CD4-positive, CD25-positive, alpha-beta regulatory T cell (primary cell): ENCODE measurements at regions not wholly inside any gene's neighbourhood (a gene's known extent, or its start where the extent isn't known, plus 50 kb on each side); places are given as distances from the start of the nearest gene placed in this dataset.

Experiments
- ATAC-seq, 2 donors: fragments of 150-1000 bp; cut with Tn5 transposase; one replicate each; pipeline ENCODE4 v1.10.0; 2021; ENCODE audit warnings: low read depth in 2 of 2, moderate number of reproducible peaks in 2 of 2, moderate library complexity in 1 of 2
- DNase-seq, 3 donors: peaks; one replicate each; pipeline versions ENCODE4 v3.0.0 to v3.0.0-alpha.2; 2012 to 2022; ENCODE audit warnings: mixed read lengths in 1 of 3
- H3K27ac ChIP-seq: one replicate; pipeline ENCODE4 v1.7.0; 2013; ENCODE audit warnings: mild to moderate bottlenecking, low read length; ENCODE audit not compliant: insufficient read depth, poor library complexity, severe bottlenecking
- H3K27me3 ChIP-seq: one replicate; pipeline ENCODE4 v1.7.0; 2013; ENCODE audit warnings: low read length; ENCODE audit not compliant: control insufficient read depth, insufficient read depth
- H3K36me3 ChIP-seq: one replicate; pipeline ENCODE4 v1.7.0; 2013; ENCODE audit warnings: mild to moderate bottlenecking, low read length, moderate library complexity; ENCODE audit not compliant: control insufficient read depth, insufficient read depth
- H3K4me1 ChIP-seq: 2 replicates; pipeline ENCODE4 v1.7.0; 2013; ENCODE audit warnings: mild to moderate bottlenecking, low read length; ENCODE audit not compliant: insufficient read depth, control insufficient read depth, poor library complexity, severe bottlenecking
- H3K4me3 ChIP-seq: one replicate; pipeline ENCODE4 v1.7.0; 2013; ENCODE audit warnings: low read depth, mild to moderate bottlenecking, low read length, moderate library complexity
- H3K9me3 ChIP-seq, 2 experiments: 1 replicate in 1 of 2; 2 replicates in 1 of 2; pipeline ENCODE4 v1.7.0; 2013; ENCODE audit warnings: low read length in 2 of 2, mild to moderate bottlenecking in 1 of 2, moderate library complexity in 1 of 2; ENCODE audit not compliant: control insufficient read depth in 2 of 2
- H3K27ac Mint-ChIP-seq, 3 donors: one replicate each; pipeline ENCODE4 v1.8.0; 2020 to 2022; ENCODE audit warnings: mild to moderate bottlenecking in 3 of 3, mixed read lengths in 3 of 3, moderate library complexity in 2 of 3
- H3K27me3 Mint-ChIP-seq: one replicate; pipeline ENCODE4 v1.8.0; 2022; ENCODE audit warnings: mild to moderate bottlenecking, mixed read lengths
- H3K36me3 Mint-ChIP-seq: one replicate; pipeline ENCODE4 v1.8.0; 2020; ENCODE audit warnings: mixed read lengths
- H3K4me1 Mint-ChIP-seq, 4 donors: one replicate each; pipeline ENCODE4 v1.8.0; 2020 to 2022; ENCODE audit warnings: mixed read lengths in 4 of 4, mild to moderate bottlenecking in 1 of 4
- H3K4me3 Mint-ChIP-seq, 4 donors: one replicate each; pipeline ENCODE4 v1.8.0; 2020 to 2022; ENCODE audit warnings: mild to moderate bottlenecking in 4 of 4, mixed read lengths in 4 of 4, moderate library complexity in 3 of 4
- H3K9me3 Mint-ChIP-seq, 7 donors: one replicate each; pipeline ENCODE4 v1.8.0; 2020 to 2022; ENCODE audit warnings: mixed read lengths in 7 of 7, mild to moderate bottlenecking in 3 of 7, moderate library complexity in 2 of 7

GRCh38 chr1:57959531-57960241 is 535.8 kb upstream of the DAB1 start:
- Mint-ChIP-seq H3K27me3 (no peaks in the 10 kb centered on the region), H3K27ac (no peak overlapping the region), H3K9me3 (peaks cover 0 to 3% (median 0%) of the 10 kb centered on the region in 7 donors), H3K4me3 (no peak overlapping the region), H3K4me1 (no peaks in the 10 kb centered on the region), H3K36me3 (no peaks in the 10 kb centered on the region)
- no peaks in the 10 kb centered on the region for H3K36me3 ChIP-seq
- H3K27me3 ChIP-seq: no peaks in the 10 kb centered on the region
- H3K4me1 ChIP-seq: no peaks in the 10 kb centered on the region
- H3K27ac ChIP-seq: no peak overlapping the region
- no peak for ATAC-seq
- no peak for DNase-seq
- no peak overlapping the region for H3K4me3 ChIP-seq
- no peaks in the 10 kb centered on the region for H3K9me3 ChIP-seq

GRCh38 chr1:57957576-57957975 is 533.7 kb upstream of the DAB1 start:
- no peaks in the 10 kb centered on the region for H3K9me3 Mint-ChIP-seq
- H3K27me3 Mint-ChIP-seq: no peaks in the 10 kb centered on the region
- no peaks in the 10 kb centered on the region for H3K36me3 Mint-ChIP-seq
- no peak overlapping the region for H3K4me3 ChIP-seq
- H3K4me1 ChIP-seq: no peaks in the 10 kb centered on the region
- H3K36me3 ChIP-seq: no peaks in the 10 kb centered on the region
- ATAC-seq (no peak), DNase-seq (no peak)
- H3K27me3 ChIP-seq: no peaks in the 10 kb centered on the region
- H3K27ac ChIP-seq: no peak overlapping the region
- no peaks in the 10 kb centered on the region for H3K9me3 ChIP-seq
- no peak overlapping the region for H3K4me3 Mint-ChIP-seq
- no peak overlapping the region for H3K27ac Mint-ChIP-seq
- no peaks in the 10 kb centered on the region for H3K4me1 Mint-ChIP-seq

GRCh38 chr1:57951390-57951789 is 527.5 kb upstream of the DAB1 start:
- ATAC-seq (no peak), DNase-seq (no peak)
- Mint-ChIP-seq H3K36me3 (no peaks in the 10 kb centered on the region), H3K27me3 (no peaks in the 10 kb centered on the region), H3K4me3 (no peak overlapping the region), H3K27ac (no peak overlapping the region), H3K4me1 (no peaks in the 10 kb centered on the region), H3K9me3 (peaks cover 0 to 6% (median 0%) of the 10 kb centered on the region in 7 donors)
- Histone ChIP-seq H3K4me3 (no peak overlapping the region), H3K36me3 (no peaks in the 10 kb centered on the region), H3K4me1 (no peaks in the 10 kb centered on the region), H3K27ac (no peak overlapping the region), H3K27me3 (no peaks in the 10 kb centered on the region), H3K9me3 (no peaks in the 10 kb centered on the region)

GRCh38 chr1:57949168-57949567 is 525.3 kb upstream of the DAB1 start:
- no peaks in the 10 kb centered on the region for H3K27me3 Mint-ChIP-seq
- no peak overlapping the region for H3K4me3 Mint-ChIP-seq
- no peak overlapping the region for H3K27ac Mint-ChIP-seq
- H3K4me3 ChIP-seq: no peak overlapping the region
- ATAC-seq: no peak
- H3K36me3 ChIP-seq: no peaks in the 10 kb centered on the region
- peaks cover 0 to 6% (median under 1%) of the 10 kb centered on the region in 7 donors for H3K9me3 Mint-ChIP-seq
- H3K36me3 Mint-ChIP-seq: no peaks in the 10 kb centered on the region
- no peak overlapping the region for H3K27ac ChIP-seq
- H3K9me3 ChIP-seq: no peaks in the 10 kb centered on the region
- no peak for DNase-seq
- H3K27me3 ChIP-seq: no peaks in the 10 kb centered on the region
- no peaks in the 10 kb centered on the region for H3K4me1 ChIP-seq
- no peaks in the 10 kb centered on the region for H3K4me1 Mint-ChIP-seq

GRCh38 chr1:57947471-57947870 is 523.6 kb upstream of the DAB1 start:
- Histone ChIP-seq H3K9me3 (no peaks in the 10 kb centered on the region), H3K4me1 (no peaks in the 10 kb centered on the region), H3K4me3 (no peak overlapping the region), H3K36me3 (no peaks in the 10 kb centered on the region), H3K27ac (no peak overlapping the region), H3K27me3 (no peaks in the 10 kb centered on the region)
- Mint-ChIP-seq H3K27me3 (no peaks in the 10 kb centered on the region), H3K27ac (no peak overlapping the region), H3K9me3 (peaks cover 0 to 6% (median 2%) of the 10 kb centered on the region in 7 donors), H3K4me1 (no peaks in the 10 kb centered on the region), H3K4me3 (no peak overlapping the region), H3K36me3 (no peaks in the 10 kb centered on the region)
- ATAC-seq (no peak), DNase-seq (no peak)

GRCh38 chr1:57945045-57945444 is 521.2 kb upstream of the DAB1 start:
- no peak overlapping the region for H3K27ac ChIP-seq
- no peaks in the 10 kb centered on the region for H3K27me3 ChIP-seq
- H3K4me1 ChIP-seq: no peaks in the 10 kb centered on the region
- no peak overlapping the region for H3K4me3 ChIP-seq
- no peaks in the 10 kb centered on the region for H3K36me3 ChIP-seq
- no peaks in the 10 kb centered on the region for H3K36me3 Mint-ChIP-seq
- DNase-seq (no peak), ATAC-seq (no peak)
- no peaks in the 10 kb centered on the region for H3K9me3 ChIP-seq
- no peak overlapping the region for H3K27ac Mint-ChIP-seq
- H3K9me3 Mint-ChIP-seq: peaks cover 0 to 3% (median 0%) of the 10 kb centered on the region in 7 donors
- no peaks in the 10 kb centered on the region for H3K4me1 Mint-ChIP-seq
- no peak overlapping the region for H3K4me3 Mint-ChIP-seq
- no peaks in the 10 kb centered on the region for H3K27me3 Mint-ChIP-seq

- DNase-seq: no peak
Measured at GRCh38 chr1:57943365-57943764, 519.5 kb upstream of the DAB1 start.

GRCh38 chr1:57934745-57935144 is 510.9 kb upstream of the DAB1 start:
- Mint-ChIP-seq H3K4me1 (no peaks in the 10 kb centered on the region), H3K36me3 (no peaks in the 10 kb centered on the region), H3K27me3 (no peaks in the 10 kb centered on the region), H3K4me3 (no peak overlapping the region), H3K27ac (no peak overlapping the region), H3K9me3 (peaks cover 0 to 4% (median 2%) of the 10 kb centered on the region in 7 donors)
- ATAC-seq (no peak), DNase-seq (no peak)
- no peaks in the 10 kb centered on the region for H3K9me3 ChIP-seq
- H3K27ac ChIP-seq: no peak overlapping the region
- H3K4me3 ChIP-seq: no peak overlapping the region
- H3K4me1 ChIP-seq: no peaks in the 10 kb centered on the region
- no peaks in the 10 kb centered on the region for H3K27me3 ChIP-seq
- H3K36me3 ChIP-seq: no peaks in the 10 kb centered on the region

More at GRCh38 chr1:57943365-57943764, 519.5 kb upstream of the DAB1 start:
- H3K9me3 Mint-ChIP-seq: peaks cover 0 to 5% (median 2%) of the 10 kb centered on the region in 7 donors
- no peaks in the 10 kb centered on the region for H3K36me3 ChIP-seq
- no peak overlapping the region for H3K4me3 ChIP-seq
- no peaks in the 10 kb centered on the region for H3K36me3 Mint-ChIP-seq
- no peak overlapping the region for H3K27ac ChIP-seq
- H3K4me1 ChIP-seq: no peaks in the 10 kb centered on the region
- H3K4me1 Mint-ChIP-seq: no peaks in the 10 kb centered on the region
- no peak for ATAC-seq
- no peaks in the 10 kb centered on the region for H3K27me3 Mint-ChIP-seq
- no peak overlapping the region for H3K4me3 Mint-ChIP-seq
- H3K27ac Mint-ChIP-seq: no peak overlapping the region
- H3K27me3 ChIP-seq: no peaks in the 10 kb centered on the region
- no peaks in the 10 kb centered on the region for H3K9me3 ChIP-seq
